Caco-2 (cell line): ENCODE measurements at regions not wholly inside any gene's neighbourhood (a gene's known extent, or its start where the extent isn't known, plus 50 kb on each side); places are given as distances from the start of the nearest gene placed in this dataset.

Experiments used
- BruUV-seq: library from RNA; stranded (reverse); fragments of 400-500 nt; replicated peaks from 2 replicates; lab custom pipeline; 2021; lab: Mats Ljungman, UMichigan
- CTCF ChIA-PET: fragments of 300-600 bp; sonication (Branson Sonifier 250); formaldehyde crosslinking; loops from one replicate; lab custom pipeline; 2022; ENCODE audit warnings: antibody characterized with exemption; lab: Charles Lee
- POLR2A ChIA-PET: fragments of 300-600 bp; sonication (Branson Sonifier 250); formaldehyde crosslinking; loops from one replicate; lab custom pipeline; 2022; ENCODE audit warnings: antibody characterized with exemption; lab: Charles Lee
- DNase-seq, 2 experiments: peaks; one replicate each; pipeline versions ENCODE4 v3.0.0 to v3.0.0-alpha.2; 2020 to 2022
- H3K27me3 ChIP-seq: replicated peaks from 2 replicates; pipeline ENCODE4 v1.6.0; 2011; ENCODE audit warnings: low read length; ENCODE audit not compliant: control insufficient read depth, insufficient read depth
- H3K36me3 ChIP-seq: 2 replicates; pipeline ENCODE4 v1.5.1; 2011; ENCODE audit warnings: low read length; ENCODE audit not compliant: control insufficient read depth, insufficient read depth
- H3K4me1 ChIP-seq: fragments of 250-450 bp; sonication (Bioruptor Pico); 2 replicates; pipeline ENCODE4 v1.5.1; 2020; ENCODE audit warnings: mild to moderate bottlenecking
- H3K4me3 ChIP-seq: 2 replicates; pipeline ENCODE4 v1.5.1; 2011; ENCODE audit warnings: low read depth, mild to moderate bottlenecking, control low read depth, low read length
- H3K9me3 ChIP-seq: fragments of 250-450 bp; sonication (Bioruptor Pico); 2 replicates; pipeline ENCODE4 v1.5.1; 2020; ENCODE audit warnings: mild to moderate bottlenecking, moderate library complexity
- H3K27ac Mint-ChIP-seq: one replicate; pipeline ENCODE4 v1.8.0; 2022; ENCODE audit warnings: mixed read lengths; ENCODE audit not compliant: unreplicated experiment
- H3K27me3 Mint-ChIP-seq: one replicate; pipeline ENCODE4 v1.8.0; 2022; ENCODE audit warnings: mixed read lengths; ENCODE audit not compliant: insufficient read depth, unreplicated experiment
- H3K36me3 Mint-ChIP-seq: one replicate; pipeline ENCODE4 v1.8.0; 2022; ENCODE audit warnings: mild to moderate bottlenecking, mixed read lengths; ENCODE audit not compliant: insufficient read depth, unreplicated experiment
- H3K4me1 Mint-ChIP-seq: one replicate; pipeline ENCODE4 v1.8.0; 2022; ENCODE audit warnings: low read depth, mixed read lengths; ENCODE audit not compliant: unreplicated experiment
- H3K4me3 Mint-ChIP-seq: one replicate; pipeline ENCODE4 v1.8.0; 2022; ENCODE audit warnings: mild to moderate bottlenecking, moderate library complexity, mixed read lengths; ENCODE audit not compliant: unreplicated experiment
- H3K9me3 Mint-ChIP-seq: one replicate; pipeline ENCODE4 v1.8.0; 2022; ENCODE audit warnings: mixed read lengths; ENCODE audit not compliant: unreplicated experiment
- CTCF ChIP-seq, 2 experiments: fragments of 200-600 bp in 1 of 2; IDR thresholded peaks; 1 replicate in 1 of 2; 2 replicates in 1 of 2; pipeline versions ENCODE4 v1.5.1 to v1.8.0; 2011 to 2022; ENCODE audit warnings: antibody characterized with exemption in 1 of 2, control low read depth in 1 of 2, inconsistent platforms in 1 of 2, low read depth in 1 of 2, low read length in 1 of 2, mild to moderate bottlenecking in 1 of 2, moderate library complexity in 1 of 2; ENCODE audit not compliant: insufficient read depth in 1 of 2, severe bottlenecking in 1 of 2, unreplicated experiment in 1 of 2
- intact Hi-C: fragments of 100-400 bp; cut with micrococcal nuclease; formaldehyde crosslinking; loops from one replicate; pipeline ENCODE4 v1.10.0; 2022; ENCODE audit not compliant: unreplicated experiment

GRCh38 chr4:23392860-23393458 lies 496.9 kb downstream of the PPARGC1A start:
- no peaks in the 10 kb centered on the region for H3K4me1 ChIP-seq
- H3K4me3 ChIP-seq = no peak overlapping the region
- peaks cover 7% of the 10 kb centered on the region for H3K27me3 Mint-ChIP-seq
- H3K36me3 Mint-ChIP-seq = no peaks in the 10 kb centered on the region
- no peak for TF ChIP-seq CTCF (IDR thresholded peaks at IDR 0.05; ENCODE audit: insufficient read depth in 1 of 2, low read depth in 1 of 2, low read length in 1 of 2, severe bottlenecking in 1 of 2, unreplicated experiment in 1 of 2)
- H3K4me3 Mint-ChIP-seq = no peak overlapping the region
- DNase-seq = no peak
- peaks cover 9% of the 10 kb centered on the region for H3K9me3 Mint-ChIP-seq
- H3K27me3 ChIP-seq = no peaks in the 10 kb centered on the region
- BruUV-seq = no TSS peak
- ChIA-PET POLR2A (no interaction called here), CTCF (no interaction called here)
- intact Hi-C loops = no loop called here
- H3K27ac Mint-ChIP-seq = no peak overlapping the region
- H3K36me3 ChIP-seq = no peaks in the 10 kb centered on the region
- no peaks in the 10 kb centered on the region; the same call in 1 of the 2 replicates for H3K9me3 ChIP-seq
- H3K4me1 Mint-ChIP-seq = no peaks in the 10 kb centered on the region

- Histone ChIP-seq H3K4me1 (no peaks in the 10 kb centered on the region), H3K36me3 (no peaks in the 10 kb centered on the region), H3K27me3 (no peaks in the 10 kb centered on the region), H3K9me3 (no peaks in the 10 kb centered on the region; the same call in 1 of the 2 replicates), H3K4me3 (no peak overlapping the region)
- intact Hi-C loops = no loop called here
- no peak for TF ChIP-seq CTCF (IDR thresholded peaks at IDR 0.05; ENCODE audit: insufficient read depth in 1 of 2, low read depth in 1 of 2, low read length in 1 of 2, severe bottlenecking in 1 of 2, unreplicated experiment in 1 of 2)
- ChIA-PET POLR2A (no interaction called here), CTCF (no interaction called here)
- peaks cover 4% of the 10 kb centered on the region for H3K9me3 Mint-ChIP-seq
- H3K27me3 Mint-ChIP-seq = peaks cover 7% of the 10 kb centered on the region
- no peaks in the 10 kb centered on the region for H3K4me1 Mint-ChIP-seq
- H3K27ac Mint-ChIP-seq = no peak overlapping the region
- H3K4me3 Mint-ChIP-seq = no peak overlapping the region
- BruUV-seq = no TSS peak
- H3K36me3 Mint-ChIP-seq = no peaks in the 10 kb centered on the region
- DNase-seq = no peak
These were observed 499.6 kb downstream of the PPARGC1A start for GRCh38 chr4:23390246-23390645.

- TF ChIP-seq CTCF (IDR thresholded peaks at IDR 0.05; ENCODE audit: insufficient read depth in 1 of 2, low read depth in 1 of 2, low read length in 1 of 2, severe bottlenecking in 1 of 2, unreplicated experiment in 1 of 2) = no peak
- Histone ChIP-seq H3K36me3 (no peaks in the 10 kb centered on the region), H3K4me3 (no peak overlapping the region), H3K4me1 (no peaks in the 10 kb centered on the region), H3K9me3 (no peaks in the 10 kb centered on the region), H3K27me3 (no peaks in the 10 kb centered on the region)
- H3K4me1 Mint-ChIP-seq = no peaks in the 10 kb centered on the region
- no peaks in the 10 kb centered on the region for H3K36me3 Mint-ChIP-seq
- ChIA-PET POLR2A (no interaction called here), CTCF (no interaction called here)
- BruUV-seq = no TSS peak
- no peak for DNase-seq
- intact Hi-C loops = no loop called here
- H3K27me3 Mint-ChIP-seq = peaks cover 7% of the 10 kb centered on the region
- H3K9me3 Mint-ChIP-seq = no peaks in the 10 kb centered on the region
- no peak overlapping the region for H3K4me3 Mint-ChIP-seq
- no peak overlapping the region for H3K27ac Mint-ChIP-seq
These were observed 501.0 kb downstream of the PPARGC1A start for GRCh38 chr4:23388699-23389395.
